HuH-7 (cell line): ENCODE measurements at regions not wholly inside any gene's neighbourhood (a gene's known extent, or its start where the extent isn't known, plus 50 kb on each side); places are given as distances from the start of the nearest gene placed in this dataset.

Experiments used
- DNase-seq: peaks from one replicate; pipeline ENCODE4 v3.0.0; 2011; ENCODE audit warnings: low spot score

DNA sequence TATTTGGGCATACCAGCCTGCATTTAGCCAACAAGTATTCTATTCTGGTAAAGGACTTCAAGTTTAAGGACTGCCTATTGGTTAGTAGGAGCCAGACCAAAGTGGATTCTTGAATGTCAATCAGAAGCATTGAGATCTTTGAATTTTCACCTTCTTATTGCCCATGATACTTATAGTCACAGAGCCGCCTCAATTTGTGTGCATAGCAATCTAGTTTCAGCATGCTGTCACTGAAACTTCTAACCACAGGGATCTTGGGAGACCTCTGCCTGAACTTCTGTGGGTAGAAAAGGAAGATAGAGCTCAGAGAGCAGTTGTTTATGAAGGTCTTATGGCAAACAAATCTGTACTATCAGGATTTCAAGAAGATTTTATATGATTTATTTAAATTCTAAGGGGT, 501.4 kb upstream of the USP24 start:
- DNase-seq, result no peak

DNA sequence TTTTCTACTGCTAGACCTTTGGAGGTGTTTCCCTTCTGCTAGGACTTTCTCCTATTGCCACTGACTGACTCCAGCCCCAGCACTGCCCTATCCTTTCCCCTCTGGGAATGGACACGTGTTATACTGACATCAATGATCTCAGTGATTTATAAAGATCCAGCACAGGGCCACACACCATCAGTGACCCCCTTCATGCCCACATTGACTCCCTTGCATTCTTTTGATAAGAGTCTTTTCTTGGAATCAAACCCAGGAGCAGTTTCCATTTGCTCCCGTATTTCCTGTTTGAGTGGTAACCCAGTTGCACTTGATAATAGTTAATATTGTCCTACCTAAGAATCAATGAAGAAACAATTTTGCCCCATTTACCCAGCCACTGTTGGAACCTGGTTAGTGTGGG, 501.0 kb upstream of the USP24 start:
- no peak for DNase-seq

DNA sequence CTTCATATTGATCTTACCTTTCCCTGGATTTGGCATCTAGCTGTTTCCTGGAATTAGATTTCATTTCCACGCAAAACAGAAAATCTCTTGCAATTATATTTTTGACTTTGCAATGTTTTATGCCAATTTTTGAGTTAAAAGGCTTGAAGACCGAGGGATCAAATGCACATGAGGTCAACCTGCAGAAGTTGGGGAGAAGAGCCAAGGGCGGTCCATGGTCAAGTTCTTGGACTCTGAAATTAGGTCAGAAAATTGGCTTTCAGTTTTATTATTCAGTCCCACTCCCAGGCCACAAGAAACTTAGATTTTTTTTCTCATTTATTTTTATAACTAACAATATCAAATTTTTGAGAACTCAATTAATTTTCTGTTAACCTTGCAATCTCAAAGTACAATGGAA, 499.1 kb upstream of the USP24 start:
- DNase-seq, result no peak

DNA sequence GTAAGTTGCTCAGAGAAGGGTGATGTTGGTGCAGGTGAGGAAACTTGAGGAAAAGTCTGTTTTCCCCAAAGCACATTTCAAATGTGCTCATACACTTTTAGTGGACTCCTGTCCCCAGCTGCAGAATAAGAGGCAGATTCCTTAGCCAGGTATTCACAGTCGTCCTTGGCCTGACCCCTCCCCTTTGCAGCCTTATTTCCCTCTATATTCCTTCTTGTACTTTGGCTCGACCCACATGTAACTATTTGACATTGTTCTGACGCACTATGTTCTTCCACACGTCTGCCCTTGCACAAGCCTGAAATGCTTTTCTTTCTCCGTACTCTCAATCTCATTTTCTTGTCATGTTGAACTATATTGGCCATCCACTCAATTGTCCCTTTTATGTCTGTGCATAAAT, 498.4 kb upstream of the USP24 start:
- DNase-seq, result no peak

DNA sequence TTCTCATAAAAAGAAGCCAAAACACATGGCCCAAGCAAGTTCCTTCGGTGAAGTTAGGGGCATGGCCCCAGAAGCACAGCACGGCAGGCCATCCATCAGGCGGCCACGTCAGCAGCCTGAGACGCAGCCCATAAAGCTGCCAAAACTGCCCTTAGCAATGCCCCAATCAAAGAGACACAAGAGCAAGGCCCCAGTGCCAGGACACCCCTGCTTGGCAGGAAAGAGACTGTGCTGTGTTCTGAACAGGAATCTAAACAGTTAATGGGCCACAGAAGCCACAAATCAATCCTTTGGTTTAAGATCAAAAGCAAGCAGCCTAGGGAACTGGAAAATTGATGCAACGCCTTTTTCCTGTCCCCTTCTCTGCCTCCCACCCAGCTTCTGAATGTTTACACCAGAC, 497.0 kb upstream of the USP24 start:
- no peak for DNase-seq

GRCh38 chr1:55708781-55709180, 493.6 kb upstream of the USP24 start:
- no peak for DNase-seq

- no peak for DNase-seq
Measured at GRCh38 chr1:55707846-55708245, 492.7 kb upstream of the USP24 start.

GRCh38 chr1:55707196-55707595, 492.0 kb upstream of the USP24 start:
- no peak for DNase-seq

GRCh38 chr1:55706397-55706796, 491.2 kb upstream of the USP24 start:
- no peak for DNase-seq

DNA sequence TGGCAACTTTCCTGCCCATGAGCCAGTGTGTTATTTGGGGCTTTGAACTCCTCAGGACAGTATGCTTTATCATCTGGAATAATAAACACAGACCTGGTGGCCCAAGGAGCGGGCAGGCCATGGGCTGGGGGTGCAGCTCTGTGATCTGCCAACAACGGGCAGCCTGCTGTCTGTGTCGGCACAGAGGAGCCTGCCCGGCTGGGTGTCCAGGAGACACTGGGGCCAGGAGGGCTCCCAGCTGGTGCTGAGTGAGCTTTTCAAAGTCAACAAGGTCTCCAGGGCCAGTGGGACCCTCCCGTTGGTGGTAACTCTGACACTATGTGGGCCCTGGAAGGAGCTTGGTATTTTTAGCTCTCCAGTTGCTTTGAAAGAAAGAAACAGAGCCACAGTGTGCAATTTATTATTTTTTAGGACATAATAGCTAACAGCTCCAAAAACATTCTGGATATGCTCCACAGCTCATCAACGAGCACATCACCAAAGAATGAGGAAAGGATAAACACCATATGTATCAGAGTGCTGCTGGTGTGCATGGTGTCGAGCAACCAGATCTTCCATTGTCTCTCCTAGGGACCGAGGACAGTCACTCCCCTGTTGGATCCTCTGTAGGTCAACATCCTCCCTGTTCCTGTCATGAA, 488.7 kb upstream of the USP24 start:
- DNase-seq, result no peak

- peak; percentile 41 for DNase-seq
Measured at GRCh38 chr1:55702064-55702463, 486.9 kb upstream of the USP24 start.

DNA sequence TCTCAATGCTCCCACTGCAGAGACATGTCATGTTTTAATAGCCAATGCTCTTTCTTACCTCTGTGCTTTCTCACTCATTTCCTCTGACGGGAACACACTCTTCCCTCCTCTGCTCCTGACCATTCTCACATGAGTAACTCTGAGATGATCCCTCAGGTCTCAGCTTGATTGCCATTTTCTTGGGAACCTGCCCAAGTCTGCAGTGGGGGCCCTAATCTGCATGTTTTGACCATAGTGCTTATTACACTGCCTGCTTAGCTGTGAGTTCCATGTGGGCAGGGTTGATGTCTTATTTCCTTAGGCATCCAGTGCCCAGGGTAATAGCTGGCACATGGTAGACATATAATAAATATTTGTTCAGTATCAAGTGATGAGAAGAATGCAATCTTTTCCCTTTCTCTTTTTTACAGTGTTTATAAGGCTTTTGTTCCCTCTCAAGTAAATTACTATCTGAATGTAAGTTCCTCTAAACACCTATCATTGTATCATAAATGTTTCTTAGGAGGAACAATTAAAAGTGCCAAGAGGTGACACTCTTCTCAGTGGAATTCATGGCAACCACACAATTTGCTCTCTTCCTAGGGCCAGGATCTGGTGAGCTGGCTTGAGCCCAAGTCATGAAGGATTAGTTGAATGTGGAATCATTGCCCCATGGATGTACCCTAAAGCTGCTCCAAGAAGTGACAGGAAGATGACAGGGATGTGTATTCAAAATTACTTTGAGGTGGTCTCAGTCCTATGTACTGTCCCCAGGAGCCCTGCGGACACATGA, 485.4 kb upstream of the USP24 start:
- no peak for DNase-seq

- DNase-seq, result peak; percentile 25
Measured at GRCh38 chr1:55699228-55699627, 484.1 kb upstream of the USP24 start.

GRCh38 chr1:55697997-55698535, 482.9 kb upstream of the USP24 start:
- DNase-seq, result no peak

GRCh38 chr1:55696891-55697290, 481.7 kb upstream of the USP24 start:
- DNase-seq, result no peak

GRCh38 chr1:55696181-55696754, 481.1 kb upstream of the USP24 start:
- DNase-seq, result no peak

DNA sequence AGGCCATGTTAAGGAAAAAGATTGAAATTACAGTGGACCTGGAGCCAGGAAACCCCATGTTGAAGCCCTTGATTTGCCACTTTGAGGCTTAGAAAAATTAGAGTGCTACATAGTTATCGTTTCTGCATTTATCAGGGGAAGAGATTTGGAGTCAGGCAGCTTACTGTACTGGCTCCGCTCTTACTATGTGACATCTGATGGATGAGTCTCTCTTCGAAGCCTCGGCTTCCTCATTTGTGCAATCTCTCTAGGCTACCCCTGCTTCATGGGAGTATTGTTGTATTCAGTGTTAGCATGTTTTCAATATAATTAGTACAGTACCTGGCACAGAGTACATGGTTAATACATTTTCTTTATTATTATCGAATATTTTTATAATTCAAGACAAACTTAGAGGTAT, 480.4 kb upstream of the USP24 start:
- DNase-seq, result no peak

DNA sequence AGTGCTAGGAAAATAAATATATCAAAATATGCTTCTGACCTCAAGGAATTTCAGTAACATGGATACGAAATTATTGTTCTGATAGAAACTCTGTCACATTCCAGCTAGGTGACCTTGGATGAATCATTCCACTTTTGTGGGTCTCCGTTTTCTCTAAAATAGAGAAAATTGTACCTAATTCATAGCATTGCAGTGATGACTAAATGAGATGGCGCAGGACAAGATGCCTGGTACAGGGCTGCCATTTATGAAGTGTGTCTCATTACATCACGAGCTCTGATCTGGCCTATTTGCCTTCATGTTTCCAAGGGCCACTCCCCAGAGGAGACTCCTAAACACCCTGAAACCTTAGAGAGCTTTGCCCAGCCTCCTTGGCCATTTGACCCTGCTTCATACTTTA, 480.0 kb upstream of the USP24 start:
- no peak for DNase-seq

DNA sequence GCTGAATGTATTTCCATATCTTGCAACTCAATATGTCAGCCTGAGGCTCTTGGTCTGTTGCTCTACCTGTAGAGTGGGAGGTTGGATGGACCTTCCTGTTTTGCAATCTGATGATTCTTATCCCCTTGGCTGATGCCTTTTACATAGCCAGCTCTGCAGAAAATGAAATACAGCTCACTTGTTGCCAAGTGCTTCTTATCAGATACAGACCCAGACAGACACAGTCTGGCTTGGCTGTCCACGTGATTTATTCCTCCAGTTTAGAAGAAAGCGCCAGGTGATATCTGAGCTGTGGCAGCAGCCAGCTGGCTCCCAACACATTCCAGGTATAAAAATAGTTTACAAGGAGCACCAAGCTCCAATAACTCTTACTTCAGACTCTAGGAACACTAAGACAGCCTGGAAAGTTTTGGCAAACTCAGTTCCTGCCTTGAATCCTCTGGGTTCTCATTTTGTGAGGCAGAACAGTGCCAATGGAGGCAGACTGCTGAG, 479.2 kb upstream of the USP24 start:
- DNase-seq, result no peak

DNA sequence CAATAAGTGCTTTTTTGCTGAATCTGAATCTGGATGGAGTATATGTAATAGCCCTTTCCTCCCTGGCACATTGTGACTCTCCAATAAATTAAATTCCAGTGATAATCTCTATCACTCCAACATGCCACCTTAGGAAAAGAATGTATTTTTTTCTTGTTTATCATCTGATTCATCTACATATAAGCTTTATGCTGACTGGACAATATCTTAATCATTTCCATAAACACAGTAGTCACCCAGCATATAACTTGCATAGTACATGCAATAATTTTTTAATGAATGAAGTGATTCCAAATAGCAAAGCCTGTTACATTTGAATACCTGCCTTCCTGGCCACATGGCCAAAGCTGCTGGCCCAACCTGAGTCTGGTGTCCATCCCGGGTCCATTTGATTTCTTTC, 477.6 kb upstream of the USP24 start:
- no peak for DNase-seq

GRCh38 chr1:55690366-55690765, 475.2 kb upstream of the USP24 start:
- no peak for DNase-seq

DNA sequence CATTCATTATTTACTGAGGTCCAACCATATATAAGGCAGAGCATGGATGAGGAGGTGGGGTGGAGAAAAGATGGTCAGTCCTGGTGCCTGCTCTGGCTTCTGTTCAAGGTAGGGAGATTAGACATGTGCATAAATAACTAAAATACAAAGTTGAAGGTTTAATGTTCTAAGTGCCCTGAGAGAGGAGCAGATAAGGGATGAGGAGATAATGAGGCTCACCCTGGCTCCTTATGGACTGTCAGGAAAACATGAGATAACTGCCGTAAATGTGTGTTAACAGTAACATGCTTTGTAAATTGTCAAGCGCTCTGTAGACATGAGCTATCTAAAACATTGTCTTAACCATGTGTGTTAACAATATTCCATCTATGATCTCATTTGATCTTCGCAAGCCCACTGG, 474.6 kb upstream of the USP24 start:
- DNase-seq, result no peak

- DNase-seq, result no peak
Measured at GRCh38 chr1:55685560-55685959, 470.4 kb upstream of the USP24 start.
